C4-2B (cell line): ENCODE measurements at regions not wholly inside any gene's neighbourhood (a gene's known extent, or its start where the extent isn't known, plus 50 kb on each side); places are given as distances from the start of the nearest gene placed in this dataset.

ENCODE experiments used
- CTCF ChIP-seq: fragments of 450-650 bp; conservative IDR thresholded peaks from 2 replicates; pipeline ENCODE4 v1.5.1; 2017; ENCODE audit warnings: mild to moderate bottlenecking
- ZFX ChIP-seq: fragments of 450-650 bp; IDR thresholded peaks from 2 replicates; pipeline ENCODE4 v1.6.1; 2017

- TF ChIP-seq CTCF (no peak), ZFX (no peak)
Measured at GRCh38 chr2:52526735-52527134, 1240.9 kb upstream of the CHAC2 start.
